CD4-positive, alpha-beta T cell treated with Interleukin-2 at 100 ng/mL for 4 hours (primary cell): ENCODE measurements at regions not wholly inside any gene's neighbourhood (a gene's known extent, or its start where the extent isn't known, plus 50 kb on each side); places are given as distances from the start of the nearest gene placed in this dataset.
"Not testable (repeated sequence)": the region's sequence is repeated elsewhere in the genome, so short reads cannot be mapped to it uniquely, and the experiment has no call there.

ENCODE experiments used
- DNase-seq: peaks from one replicate; pipeline ENCODE4 v3.0.0-alpha.2; 2020; ENCODE audit warnings: low spot score

GRCh38 chr5:130324953-130325671 lies 420.8 kb downstream of the CHSY3 start:
- DNase-seq = no peak

- DNase-seq = no peak
These were observed 419.7 kb downstream of the CHSY3 start for GRCh38 chr5:130323804-130324454.

- no peak for DNase-seq
These were observed 417.7 kb downstream of the CHSY3 start for GRCh38 chr5:130321931-130322330.

- no peak for DNase-seq
These were observed 412.9 kb downstream of the CHSY3 start for GRCh38 chr5:130316971-130317680.

DNA sequence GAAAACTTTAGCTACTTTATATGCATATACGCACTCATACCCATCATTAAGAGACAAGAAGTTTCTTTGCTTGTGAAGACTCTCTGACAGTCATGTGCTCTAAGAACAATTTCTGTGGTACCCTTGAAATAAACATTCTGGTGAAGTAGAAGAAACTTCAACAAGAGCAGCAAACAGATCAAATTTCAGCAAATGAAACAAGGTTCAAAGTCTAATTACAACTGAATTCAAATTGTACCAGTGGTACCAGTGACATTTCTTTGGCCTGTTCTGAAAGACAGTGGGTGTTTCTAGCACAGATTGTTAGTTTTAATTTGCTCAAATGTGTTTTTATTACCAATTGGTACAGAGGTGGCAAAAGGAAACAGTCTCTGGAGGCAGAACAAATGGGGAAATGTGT lies 391.0 kb downstream of the CHSY3 start:
- no peak for DNase-seq

- DNase-seq = not testable (repeated sequence)
These were observed 390.5 kb downstream of the CHSY3 start for GRCh38 chr5:130294798-130295197.

DNA sequence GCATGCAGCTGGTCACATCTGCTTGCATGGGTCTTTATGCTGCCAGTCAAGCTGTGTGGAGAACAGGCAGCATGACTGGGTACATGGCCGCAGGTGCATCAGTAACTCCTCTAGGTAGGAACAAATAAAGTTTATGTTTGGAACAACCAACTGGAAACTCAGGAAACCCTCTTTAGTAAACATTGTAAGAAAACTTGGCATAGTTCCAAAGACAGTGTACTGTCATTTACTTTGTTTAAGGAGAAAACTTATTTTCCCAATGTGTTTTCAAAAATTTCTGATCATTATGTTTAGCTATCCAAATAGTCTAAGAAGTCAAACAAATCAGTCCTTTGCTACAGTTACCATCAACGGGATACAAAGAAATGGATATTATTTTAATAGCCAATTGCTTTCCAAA lies 386.0 kb downstream of the CHSY3 start:
- DNase-seq = no peak

GRCh38 chr5:130289132-130290088 lies 385.1 kb downstream of the CHSY3 start:
- DNase-seq = no peak

GRCh38 chr5:130287438-130287837 lies 383.2 kb downstream of the CHSY3 start:
- DNase-seq = no peak

DNA sequence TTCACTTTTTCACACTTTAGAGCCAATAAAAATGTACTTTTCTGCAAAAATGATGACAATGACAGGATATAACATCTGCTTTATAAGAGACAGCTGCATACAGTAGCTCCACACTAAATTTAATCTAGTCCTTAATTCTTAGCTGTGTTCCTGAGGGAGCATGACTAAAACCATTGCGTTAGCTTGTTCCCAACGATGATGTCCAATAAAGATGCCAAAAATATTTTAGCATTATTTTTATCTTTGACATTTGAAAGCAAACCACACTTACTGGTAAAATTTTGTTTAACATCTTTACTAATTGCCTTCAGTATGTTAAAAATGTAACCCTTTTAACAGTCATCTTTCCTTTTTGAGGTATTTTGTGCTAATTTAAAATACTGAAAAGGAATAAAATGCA lies 382.7 kb downstream of the CHSY3 start:
- DNase-seq = no peak

- DNase-seq = no peak
These were observed 377.8 kb downstream of the CHSY3 start for GRCh38 chr5:130282049-130282448.

GRCh38 chr5:130280528-130281217 lies 376.4 kb downstream of the CHSY3 start:
- no peak for DNase-seq

DNA sequence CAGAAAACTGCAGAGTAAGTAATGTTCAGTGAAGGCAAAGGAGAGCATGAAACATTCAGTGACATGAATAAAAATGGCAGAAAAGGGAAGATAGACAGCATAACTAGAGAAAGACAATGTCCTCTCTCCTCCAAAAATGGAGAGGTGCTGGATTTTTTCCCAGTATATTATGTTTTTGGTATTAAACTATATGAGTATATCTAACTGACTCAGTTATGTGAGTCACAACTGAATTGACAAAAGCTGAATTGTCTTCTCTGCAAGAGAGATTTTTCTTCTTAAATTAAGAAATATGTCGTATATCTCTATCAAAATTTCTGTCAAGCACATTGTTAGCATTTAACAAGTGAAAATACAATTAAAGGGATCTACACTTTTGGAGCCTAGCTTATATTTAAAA lies 375.1 kb downstream of the CHSY3 start:
- DNase-seq = no peak

DNA sequence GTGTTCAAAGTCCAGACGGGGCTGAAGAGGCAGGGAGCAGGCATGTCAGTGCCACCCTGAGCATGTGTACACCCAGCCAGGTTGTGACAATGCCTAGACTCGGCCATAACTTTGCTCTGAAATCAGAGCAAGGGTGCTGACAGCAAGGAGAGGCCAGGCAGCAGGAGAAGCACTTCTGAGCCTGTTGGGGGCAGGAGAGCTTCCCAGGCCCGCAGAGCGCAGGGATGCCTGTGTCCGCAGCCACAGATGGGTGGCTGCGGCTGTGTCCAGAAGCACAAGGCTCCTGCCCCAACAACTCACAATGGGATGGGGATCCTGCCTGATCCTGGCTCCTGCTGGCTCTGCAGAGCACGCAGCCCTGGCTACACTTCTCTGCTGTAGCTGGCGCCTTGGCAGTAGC lies 373.9 kb downstream of the CHSY3 start:
- no peak for DNase-seq

DNA sequence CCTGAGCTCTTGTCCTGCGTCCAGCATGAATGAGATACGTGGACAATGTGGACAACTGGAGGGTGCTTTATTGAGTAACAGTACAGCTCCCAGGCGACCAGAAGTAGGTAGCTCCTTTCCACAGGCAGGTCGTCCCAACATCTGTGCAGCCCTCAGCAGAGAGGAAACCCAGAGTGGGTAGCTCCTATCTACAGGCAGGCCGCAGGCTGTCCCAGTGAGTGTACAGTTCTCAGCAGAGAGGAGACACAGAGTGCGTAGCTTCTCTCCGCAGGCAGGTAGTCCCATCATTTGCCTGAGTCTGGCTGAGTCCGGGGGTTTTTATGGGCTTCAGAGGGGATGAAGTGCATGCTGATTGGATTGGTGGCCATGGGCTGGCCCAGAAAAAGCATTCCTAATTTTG lies 373.3 kb downstream of the CHSY3 start:
- DNase-seq = no peak

DNA sequence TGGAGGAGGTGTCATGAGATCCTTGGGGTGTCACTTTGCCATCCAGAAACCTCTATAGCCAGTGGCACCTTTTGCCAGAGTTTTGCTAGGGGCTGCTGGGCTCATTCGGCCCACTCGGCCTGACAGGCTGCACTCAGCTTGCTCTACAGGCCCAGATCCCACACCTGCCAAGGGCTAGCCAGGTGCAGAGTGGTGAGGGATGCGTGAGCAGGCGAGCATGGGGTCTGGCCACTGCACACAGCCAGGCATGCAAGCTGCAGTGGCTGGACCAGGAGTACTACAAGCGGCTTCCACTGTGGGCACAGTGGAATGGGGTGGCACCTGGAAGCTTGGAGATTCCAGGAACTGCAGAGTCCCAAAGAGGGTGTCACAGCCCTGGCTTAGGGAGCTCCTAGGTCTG lies 372.7 kb downstream of the CHSY3 start:
- DNase-seq = no peak

DNA sequence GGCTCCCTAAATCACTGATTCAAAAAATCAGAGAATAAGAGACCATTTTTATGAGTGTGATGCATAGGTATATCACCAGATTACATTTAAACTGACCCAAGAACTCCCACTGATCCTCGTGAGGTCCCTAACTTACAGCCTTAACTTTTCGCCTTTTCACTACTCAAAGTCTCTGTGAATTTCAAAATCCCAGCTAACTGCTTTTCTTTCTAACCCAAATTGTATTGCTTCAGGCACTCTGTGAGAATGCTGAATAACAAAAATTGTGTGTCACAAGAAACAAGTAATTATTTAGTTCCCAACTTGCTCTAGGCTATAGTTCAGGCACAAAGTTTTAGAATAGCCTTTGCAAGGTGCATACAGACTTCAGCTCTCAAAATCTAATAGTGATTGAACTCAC lies 368.6 kb downstream of the CHSY3 start:
- no peak for DNase-seq

DNA sequence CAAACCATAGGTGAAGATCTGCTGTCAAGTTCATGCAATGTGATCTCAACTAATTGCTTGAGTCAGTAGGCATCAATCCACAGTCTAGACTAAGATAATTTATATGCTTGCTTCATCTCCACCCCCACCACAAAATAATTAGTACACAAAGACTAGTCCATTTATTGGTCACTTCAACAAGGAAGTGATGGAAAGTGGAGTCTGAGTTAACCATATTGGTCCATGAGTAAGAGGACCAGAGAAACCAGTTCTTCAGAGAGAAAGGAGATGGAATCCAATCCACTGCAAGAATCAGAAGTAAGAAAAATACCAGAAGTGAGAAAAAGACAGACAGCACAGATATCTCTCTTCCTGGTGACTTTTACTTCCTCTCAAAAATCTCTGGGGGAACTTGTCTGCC lies 366.5 kb downstream of the CHSY3 start:
- no peak for DNase-seq

DNA sequence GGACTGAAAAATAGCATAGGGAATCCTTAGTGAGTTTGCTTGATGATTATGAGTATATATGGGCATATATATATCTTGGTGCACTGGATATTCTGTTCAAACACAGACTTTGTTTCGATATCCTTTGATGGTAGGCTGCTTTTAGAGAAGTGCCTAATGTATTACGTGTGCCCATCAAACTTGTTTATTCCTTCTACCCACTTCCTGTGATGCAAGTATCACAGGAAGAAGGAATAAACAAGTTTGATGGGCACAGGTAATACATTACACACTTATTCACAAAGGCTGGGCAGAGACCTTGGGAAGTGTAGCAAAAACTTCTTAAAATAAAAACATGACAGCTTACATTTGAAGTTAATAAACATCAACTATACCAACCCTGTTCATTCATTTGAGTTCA lies 364.2 kb downstream of the CHSY3 start:
- DNase-seq = no peak

DNA sequence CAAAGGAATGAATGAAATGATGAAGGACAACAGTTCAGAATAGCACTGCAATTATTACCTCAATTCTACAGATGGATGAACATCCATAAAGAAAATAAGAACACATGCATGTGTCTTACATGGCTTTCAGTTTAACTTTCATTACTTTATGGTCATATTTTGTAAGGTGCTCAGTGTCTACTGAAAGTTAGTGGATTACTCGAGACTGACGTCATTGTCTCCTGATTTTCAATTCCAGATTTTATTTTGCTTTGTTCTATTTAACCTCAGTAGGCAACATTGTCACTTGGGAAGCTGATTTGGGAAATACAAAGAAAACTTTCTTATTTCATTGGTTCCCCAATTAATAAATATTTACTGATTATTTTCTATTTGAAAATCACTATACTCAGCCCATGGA lies 363.7 kb downstream of the CHSY3 start:
- no peak for DNase-seq

DNA sequence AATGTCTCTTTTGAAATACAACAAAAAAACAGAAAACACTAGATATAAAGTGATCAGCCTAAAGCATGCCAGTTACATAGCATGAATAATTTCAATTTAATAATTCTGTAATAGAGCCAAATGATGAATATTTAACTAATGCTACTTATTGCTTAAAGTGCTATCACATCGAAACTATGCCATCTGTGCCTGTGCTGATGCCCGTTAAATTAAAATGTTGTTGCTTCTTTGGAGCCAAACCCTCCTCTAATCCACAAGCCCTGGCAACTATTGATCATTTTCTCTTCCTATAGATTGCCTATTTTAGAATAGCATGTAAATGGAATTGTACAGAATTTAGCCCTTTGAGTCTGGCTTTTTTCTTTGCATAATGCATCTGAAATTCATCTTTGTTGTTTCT lies 356.2 kb downstream of the CHSY3 start:
- no peak for DNase-seq

DNA sequence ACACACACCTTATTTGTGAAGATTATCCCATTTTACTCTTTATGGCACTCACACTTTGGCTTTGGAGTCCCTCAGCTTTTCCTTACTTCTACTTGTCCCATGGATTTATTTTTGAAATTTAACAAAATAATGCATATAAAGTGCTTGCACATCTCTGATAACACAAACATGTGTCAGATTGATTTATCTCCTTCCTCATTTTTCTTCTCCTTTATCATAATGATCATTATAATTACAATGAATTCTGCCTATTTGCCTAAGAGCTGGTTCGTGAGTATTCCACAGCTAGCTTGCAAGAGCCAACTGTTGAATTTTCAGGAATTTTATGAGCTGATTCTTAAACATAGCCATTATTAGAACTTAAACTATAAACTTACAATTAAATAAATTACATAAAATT lies 347.7 kb downstream of the CHSY3 start:
- DNase-seq = no peak
